Right renal cortex interstitium (tissue), 3 donors: ENCODE measurements at regions not wholly inside any gene's neighbourhood (a gene's known extent, or its start where the extent isn't known, plus 50 kb on each side); places are given as distances from the start of the nearest gene placed in this dataset.

Experiments used
- DNase-seq, 3 donors: peaks; one replicate each; pipeline ENCODE4 v3.0.0-alpha.2; 2013; ENCODE audit warnings: low read depth in 3 of 3, low spot score in 2 of 3

GRCh38 chr10:105990529-105990928 is 1174.0 kb downstream of the SORCS1 start:
- DNase-seq: no peak

- DNase-seq: no peak
These were observed 1174.5 kb downstream of the SORCS1 start for GRCh38 chr10:105989995-105990394.

- no peak for DNase-seq
These were observed 1175.7 kb downstream of the SORCS1 start for GRCh38 chr10:105988848-105989247.

GRCh38 chr10:105986912-105987635 is 1177.4 kb downstream of the SORCS1 start:
- no peak for DNase-seq

GRCh38 chr10:105986486-105986885 is 1178.0 kb downstream of the SORCS1 start:
- no peak for DNase-seq

- DNase-seq: no peak
These were observed 1181.8 kb downstream of the SORCS1 start for GRCh38 chr10:105982735-105983134.

- no peak for DNase-seq
These were observed 1182.8 kb downstream of the SORCS1 start for GRCh38 chr10:105981679-105982078.

- no peak for DNase-seq
These were observed 1189.6 kb downstream of the SORCS1 start for GRCh38 chr10:105974803-105975456.

GRCh38 chr10:105973902-105974301 is 1190.6 kb downstream of the SORCS1 start:
- DNase-seq: no peak

- no peak for DNase-seq
These were observed 1191.1 kb downstream of the SORCS1 start for GRCh38 chr10:105973360-105973759.

GRCh38 chr10:105971460-105971859 is 1193.0 kb downstream of the SORCS1 start:
- DNase-seq: no peak

GRCh38 chr10:105969884-105970377 is 1194.6 kb downstream of the SORCS1 start:
- DNase-seq: no peak

GRCh38 chr10:105968666-105969065 is 1195.8 kb downstream of the SORCS1 start:
- DNase-seq: no peak

GRCh38 chr10:105967256-105967655 is 1197.2 kb downstream of the SORCS1 start:
- no peak for DNase-seq

GRCh38 chr10:105965141-105965540 is 1199.4 kb downstream of the SORCS1 start:
- no peak for DNase-seq

- DNase-seq: no peak
These were observed 1200.5 kb downstream of the SORCS1 start for GRCh38 chr10:105964009-105964408.

- no peak for DNase-seq
These were observed 1201.1 kb downstream of the SORCS1 start for GRCh38 chr10:105963334-105963884.

- no peak for DNase-seq
These were observed 1208.0 kb downstream of the SORCS1 start for GRCh38 chr10:105956550-105956949.

- DNase-seq: no peak
These were observed 1210.6 kb downstream of the SORCS1 start for GRCh38 chr10:105953861-105954260.

- DNase-seq: no peak
These were observed 1211.5 kb downstream of the SORCS1 start for GRCh38 chr10:105953056-105953455.

- peak in 1 of 3 donors; percentile 35 for DNase-seq
These were observed 1212.4 kb downstream of the SORCS1 start for GRCh38 chr10:105952153-105952552.

GRCh38 chr10:105950410-105950809 is 1214.1 kb downstream of the SORCS1 start:
- DNase-seq: no peak
